OCI-LY7 (cell line): ENCODE measurements at regions not wholly inside any gene's neighbourhood (a gene's known extent, or its start where the extent isn't known, plus 50 kb on each side); places are given as distances from the start of the nearest gene placed in this dataset.

Experiments used
- EZH2phosphoT487 ChIP-seq: fragments of 200-600 bp; sonication (generic); IDR thresholded peaks from 2 replicates; pipeline ENCODE4 v1.6.1; 2018; ENCODE audit warnings: low read depth, borderline replicate concordance, mild to moderate bottlenecking, mixed run types, antibody characterized with exemption, low read length, moderate library complexity, mixed read lengths
- TF ChIP-seq, protein P1 (sequence below): fragments of 200-600 bp; sonication (generic); conservative IDR thresholded peaks from 2 replicates; pipeline ENCODE4 v1.5.1; 2014; ENCODE audit warnings: mild to moderate bottlenecking, antibody characterized with exemption, low read length, moderate library complexity, mixed read lengths

DNA sequence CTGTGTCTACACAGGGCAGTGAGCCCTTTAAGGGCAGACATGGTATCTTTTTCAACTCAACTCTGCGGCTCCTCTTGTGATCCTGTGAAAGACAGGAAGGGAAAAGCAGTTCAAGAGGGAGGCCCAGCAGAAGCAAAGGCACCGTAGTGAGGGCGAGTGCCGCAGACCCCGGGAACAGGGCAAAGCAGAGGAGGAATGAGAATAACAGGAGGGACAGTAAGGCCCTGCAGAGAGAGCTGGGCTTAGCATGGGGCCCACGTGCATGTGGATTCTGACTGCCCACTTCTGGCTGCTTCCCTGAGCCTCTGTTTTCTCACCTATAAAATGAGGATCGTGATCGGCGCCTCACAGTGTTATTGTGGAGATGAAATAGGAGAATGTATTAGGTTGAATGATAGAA, 409.3 kb downstream of the PTPRU start:
- TF ChIP-seq, protein P1, sequence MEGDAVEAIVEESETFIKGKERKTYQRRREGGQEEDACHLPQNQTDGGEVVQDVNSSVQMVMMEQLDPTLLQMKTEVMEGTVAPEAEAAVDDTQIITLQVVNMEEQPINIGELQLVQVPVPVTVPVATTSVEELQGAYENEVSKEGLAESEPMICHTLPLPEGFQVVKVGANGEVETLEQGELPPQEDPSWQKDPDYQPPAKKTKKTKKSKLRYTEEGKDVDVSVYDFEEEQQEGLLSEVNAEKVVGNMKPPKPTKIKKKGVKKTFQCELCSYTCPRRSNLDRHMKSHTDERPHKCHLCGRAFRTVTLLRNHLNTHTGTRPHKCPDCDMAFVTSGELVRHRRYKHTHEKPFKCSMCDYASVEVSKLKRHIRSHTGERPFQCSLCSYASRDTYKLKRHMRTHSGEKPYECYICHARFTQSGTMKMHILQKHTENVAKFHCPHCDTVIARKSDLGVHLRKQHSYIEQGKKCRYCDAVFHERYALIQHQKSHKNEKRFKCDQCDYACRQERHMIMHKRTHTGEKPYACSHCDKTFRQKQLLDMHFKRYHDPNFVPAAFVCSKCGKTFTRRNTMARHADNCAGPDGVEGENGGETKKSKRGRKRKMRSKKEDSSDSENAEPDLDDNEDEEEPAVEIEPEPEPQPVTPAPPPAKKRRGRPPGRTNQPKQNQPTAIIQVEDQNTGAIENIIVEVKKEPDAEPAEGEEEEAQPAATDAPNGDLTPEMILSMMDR: no peak
- no peak for TF ChIP-seq EZH2phosphoT487
